GM18861 (cell line): ENCODE measurements at regions not wholly inside any gene's neighbourhood (a gene's known extent, or its start where the extent isn't known, plus 50 kb on each side); places are given as distances from the start of the nearest gene placed in this dataset.
"Not testable (repeated sequence)": the region's sequence is repeated elsewhere in the genome, so short reads cannot be mapped to it uniquely, and the experiment has no call there.

Experiments
- ATAC-seq: cut with Tn5 transposase; IDR thresholded peaks from one replicate; pipeline ENCODE4 v1.9.1; 2021; ENCODE audit not compliant: unreplicated experiment

DNA sequence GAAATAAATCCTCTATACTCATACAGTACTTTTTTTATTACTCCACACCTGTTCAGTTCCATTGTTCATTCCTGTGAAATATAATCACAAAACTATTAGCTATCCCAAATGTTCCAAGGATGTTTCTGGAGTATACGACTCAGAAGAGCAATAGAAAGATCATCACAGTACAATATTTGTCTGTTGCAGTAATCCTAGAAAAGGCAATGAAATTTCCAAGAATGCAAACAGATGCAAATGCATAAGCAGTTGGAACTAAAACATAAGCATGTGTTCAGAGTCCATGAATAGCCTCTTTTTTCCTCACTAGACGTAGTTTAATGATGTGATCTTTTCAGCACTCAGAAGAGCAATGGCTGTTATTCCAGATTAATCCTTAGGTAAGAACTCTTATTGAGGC, 55.2 kb downstream of the RTL3 start:
- no peak for ATAC-seq

DNA sequence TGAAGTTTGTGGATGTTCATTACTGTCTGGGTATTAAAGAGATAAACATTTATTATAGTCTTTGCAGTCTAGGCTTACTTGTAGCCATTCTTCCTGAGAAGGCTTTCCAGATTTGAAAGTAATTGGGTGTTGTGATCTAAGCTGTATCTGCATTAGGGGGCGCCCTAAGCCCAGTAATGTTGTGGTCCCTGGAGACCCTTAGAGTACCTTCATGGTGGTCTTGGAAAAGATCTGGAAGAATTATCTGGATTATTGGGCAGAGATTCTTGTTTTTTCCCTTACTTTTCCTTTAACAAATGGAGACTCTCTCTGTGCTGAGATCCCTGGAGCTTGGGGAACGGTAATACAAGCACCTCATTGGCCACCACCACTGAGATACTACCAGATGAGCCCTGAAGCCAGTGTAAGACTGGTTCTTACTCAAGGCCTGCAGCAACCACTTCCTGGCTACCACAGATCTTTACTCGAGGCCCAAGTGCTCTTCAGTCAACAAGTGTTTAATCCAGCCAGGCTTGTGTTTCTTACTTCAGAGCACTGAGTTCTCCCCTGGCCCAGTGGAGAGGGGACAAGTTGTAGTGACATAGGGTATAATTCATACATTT, 63.1 kb downstream of the RTL3 start:
- ATAC-seq = no peak

DNA sequence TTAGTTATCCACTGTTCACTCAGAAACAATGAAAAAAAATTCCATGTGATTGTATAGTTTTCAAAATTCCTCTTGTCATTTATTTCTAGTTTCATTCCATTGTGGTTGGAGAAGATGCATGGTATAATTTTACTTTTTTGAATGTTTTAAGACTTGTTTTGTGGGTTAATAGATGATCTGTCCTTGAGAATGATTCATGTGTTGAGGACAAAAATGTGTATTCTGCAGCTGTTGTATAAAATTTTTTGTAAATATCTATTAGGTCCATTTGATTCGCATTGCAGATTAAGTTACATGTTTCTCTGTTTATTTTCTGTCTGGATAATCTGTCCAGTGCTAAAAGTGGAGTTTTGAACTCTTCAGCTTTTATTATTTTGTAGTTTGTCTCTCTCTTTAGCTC, 65.4 kb downstream of the RTL3 start:
- no peak for ATAC-seq

DNA sequence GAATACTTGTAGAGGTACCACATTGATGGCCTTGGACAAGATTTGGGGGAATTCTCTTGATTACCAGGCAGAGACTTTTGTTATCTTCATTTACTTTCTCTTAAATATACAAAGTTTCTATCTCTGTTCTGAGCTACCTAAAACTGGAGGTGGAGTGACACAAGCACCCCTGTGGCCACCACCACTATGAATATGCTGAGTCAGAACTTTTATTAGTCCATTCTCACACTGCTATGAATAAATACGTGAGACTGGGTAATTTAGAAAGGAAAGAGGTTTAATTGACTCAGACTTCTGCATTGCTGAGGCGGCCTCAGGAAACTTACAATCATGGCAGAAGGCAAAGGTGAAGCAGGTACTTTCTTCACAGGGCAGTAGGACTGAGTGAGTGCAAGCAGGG, 67.1 kb downstream of the RTL3 start:
- ATAC-seq = no peak

DNA sequence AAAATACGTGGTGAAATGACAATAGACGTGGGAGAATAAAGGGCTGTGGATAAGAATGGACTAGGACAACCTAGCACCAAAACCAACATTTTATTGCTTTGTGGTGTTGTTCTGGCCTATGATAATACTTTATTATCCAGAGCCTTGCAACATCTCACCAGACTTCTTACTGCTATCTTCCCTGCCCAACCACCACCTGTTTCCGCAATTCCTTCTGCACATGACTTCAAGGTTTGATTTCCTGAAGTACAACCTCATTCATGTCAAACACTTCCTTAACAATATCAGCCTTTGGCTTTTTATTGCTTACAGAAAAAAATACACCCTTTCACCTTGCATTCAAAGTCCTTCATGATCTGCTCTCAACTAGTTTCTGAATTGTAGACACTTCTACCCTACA, 84.8 kb downstream of the RTL3 start:
- ATAC-seq = no peak

DNA sequence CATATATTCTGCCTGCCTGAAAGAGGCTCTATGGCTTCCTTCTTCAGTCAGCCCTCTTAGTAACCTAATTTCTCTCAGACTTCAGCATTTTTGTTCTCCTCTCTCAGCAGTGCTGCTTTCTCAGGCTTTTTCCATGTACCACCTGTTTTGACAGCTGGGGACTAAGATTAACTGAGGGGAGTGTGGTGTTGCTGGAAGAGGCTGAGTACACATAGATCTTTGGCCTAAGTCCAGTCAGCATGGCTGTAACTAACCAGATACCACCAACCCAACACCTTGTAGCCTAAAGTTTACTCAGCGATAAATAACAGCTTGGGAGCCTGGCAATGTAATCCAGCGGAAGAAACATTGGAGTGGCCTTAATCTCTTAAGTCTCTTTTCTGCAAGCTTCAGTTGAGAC, 85.5 kb downstream of the RTL3 start:
- no peak for ATAC-seq

DNA sequence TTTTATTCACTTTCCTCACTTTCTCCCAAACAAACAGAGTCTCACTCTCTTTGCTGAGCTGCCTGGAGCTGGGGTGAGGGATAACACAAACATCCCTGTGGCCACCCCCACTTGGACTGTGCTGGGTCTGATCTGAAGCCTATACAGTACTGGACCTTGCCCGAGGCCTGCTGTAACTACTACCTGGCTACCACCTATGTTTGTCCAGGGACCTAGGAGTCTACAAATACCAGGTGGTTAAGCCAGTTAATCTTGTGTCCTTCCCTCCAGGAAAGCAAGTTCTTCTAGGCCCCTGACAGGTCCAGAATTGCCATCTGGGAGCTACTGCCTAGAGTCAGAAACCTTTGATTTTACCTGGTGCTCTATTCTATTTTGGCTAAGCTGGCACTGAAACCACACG, 87.3 kb downstream of the RTL3 start:
- ATAC-seq = no peak

DNA sequence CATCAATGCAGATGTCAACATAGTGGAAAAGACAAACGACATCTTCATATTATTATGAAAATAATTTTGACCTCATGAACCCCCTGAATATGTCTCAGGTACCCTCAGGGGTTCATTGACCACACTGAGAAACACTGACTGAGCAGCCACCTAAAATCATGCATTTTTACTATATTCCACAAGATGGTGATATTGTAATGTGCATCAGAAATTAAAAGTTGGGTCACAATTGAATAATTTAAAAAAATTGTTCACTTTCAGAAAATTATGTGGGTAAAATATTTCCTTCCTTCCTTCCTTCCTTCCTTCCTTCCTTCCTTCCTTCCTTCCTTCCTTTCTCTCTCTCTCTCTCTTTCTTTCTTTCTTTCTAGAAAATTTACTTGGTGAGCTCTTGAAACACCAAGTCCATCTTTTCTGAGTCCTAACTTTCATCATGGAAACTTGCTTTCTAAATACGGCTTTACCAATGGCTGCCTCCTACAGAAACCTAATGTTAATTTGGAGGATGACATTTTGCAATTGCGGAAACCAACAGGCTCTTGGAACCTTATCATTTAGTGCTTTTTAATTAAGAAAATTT, 103.6 kb downstream of the RTL3 start:
- no peak for ATAC-seq

DNA sequence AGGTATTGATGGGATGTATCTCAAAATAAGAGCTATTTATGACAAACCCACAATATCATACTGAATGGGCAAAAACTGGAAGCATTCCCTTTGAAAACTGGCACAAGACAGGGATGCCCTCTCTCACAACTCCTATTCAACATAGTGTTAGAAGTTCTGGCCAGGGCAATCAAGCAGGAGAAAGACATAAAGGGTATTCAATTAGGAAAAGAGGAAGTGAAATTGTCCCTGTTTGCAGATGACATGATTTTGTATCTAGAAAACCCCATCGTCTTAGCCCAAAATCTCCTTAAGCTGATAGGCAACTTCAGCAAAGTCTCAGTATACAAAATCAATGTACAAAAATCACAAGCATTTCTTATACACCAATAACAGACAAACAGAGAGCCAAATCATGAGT, 106.5 kb downstream of the RTL3 start:
- ATAC-seq = not testable (repeated sequence)

DNA sequence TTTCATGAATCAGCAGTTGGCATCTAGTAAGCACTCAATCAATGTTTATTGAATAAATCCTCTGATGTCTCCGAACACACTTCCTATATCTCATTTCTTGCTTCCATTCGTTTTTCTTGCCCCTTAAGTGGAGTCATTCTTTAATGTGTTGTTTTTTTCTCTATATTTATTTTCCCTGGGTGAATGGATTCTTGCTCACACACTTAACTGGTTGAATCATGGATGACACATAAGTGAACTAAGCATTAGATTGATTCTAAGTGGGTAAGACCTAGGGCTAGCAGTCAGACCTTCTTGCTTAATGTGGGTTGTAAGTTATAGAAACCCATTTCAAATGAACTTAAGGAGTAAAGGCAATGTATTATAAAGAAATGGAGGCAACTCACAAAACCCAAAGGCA, 111.1 kb downstream of the RTL3 start:
- no peak for ATAC-seq

DNA sequence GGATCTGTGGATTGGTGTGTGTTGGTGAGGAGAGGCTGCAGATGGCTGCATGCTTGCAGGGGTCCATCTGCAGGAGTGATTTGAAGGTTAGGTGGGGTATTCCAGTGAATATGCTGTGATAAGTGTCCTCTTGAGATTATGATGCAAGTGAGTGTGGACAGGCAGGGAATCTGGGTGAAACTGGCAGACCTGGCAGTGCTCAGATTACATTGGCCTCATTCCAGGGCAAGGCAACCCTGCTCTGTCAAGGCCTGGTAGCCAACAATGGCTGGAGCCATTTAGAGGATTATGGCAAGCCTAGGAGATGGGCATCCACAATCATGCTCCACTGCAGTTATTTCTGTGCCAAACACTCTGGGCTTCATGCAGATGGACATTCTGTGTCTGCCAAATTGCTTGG, 113.9 kb downstream of the RTL3 start:
- no peak for ATAC-seq

DNA sequence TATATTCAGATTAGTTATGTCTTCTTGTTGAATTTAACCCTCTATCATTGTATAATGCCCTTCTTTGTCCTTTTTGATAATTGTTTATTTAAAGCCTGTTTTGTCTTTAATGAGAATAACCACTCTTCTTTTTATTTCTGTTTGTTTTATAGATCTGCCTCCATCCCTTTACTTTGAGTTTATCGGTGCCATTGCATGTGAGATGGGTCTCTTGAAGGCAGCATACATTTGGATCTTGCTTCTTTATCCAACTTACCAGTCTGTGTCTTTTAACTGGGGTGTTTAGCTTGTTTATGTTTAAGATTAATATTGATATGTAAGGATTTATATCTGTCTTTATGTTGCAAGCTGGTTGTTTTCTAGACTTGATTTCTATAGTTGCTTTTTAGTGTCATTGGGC, 115.8 kb downstream of the RTL3 start:
- no peak for ATAC-seq

DNA sequence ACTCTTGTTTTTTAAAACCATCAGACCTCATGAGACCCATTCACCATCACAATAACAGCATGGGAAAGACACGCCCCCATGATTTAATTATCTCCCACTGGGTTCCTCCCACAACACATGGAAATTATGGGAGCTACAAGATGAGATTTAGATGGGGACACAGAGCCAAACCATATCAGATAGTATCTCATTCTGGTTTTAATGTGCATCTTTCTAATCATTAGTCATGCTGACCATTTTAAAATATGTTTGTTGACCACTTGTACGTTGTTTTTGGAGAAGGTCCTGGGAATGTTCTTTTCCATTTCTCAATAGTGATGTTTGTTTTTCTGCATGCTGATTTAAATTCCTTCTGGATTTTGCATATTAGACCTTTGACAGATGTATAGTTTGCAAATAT, 119.0 kb downstream of the RTL3 start:
- ATAC-seq = no peak

DNA sequence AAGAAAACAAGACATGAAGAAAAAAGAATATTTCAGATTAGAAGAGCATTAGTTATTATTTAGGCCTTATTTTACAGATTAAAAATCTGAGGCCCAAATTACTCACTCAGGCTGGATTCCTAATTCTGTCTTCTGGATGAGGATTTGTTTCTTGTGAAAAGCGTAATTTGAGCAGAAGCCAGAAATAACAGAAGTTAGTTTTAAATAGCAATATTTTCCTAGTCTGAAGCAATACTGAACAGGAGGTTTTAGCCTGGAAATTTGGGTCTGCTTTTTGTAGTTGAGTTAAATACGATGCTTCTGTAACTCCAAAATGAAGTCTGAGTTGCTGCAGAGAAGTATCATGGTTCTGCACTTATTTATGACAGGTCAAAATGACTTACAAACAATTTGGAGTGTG, 124.9 kb downstream of the RTL3 start:
- ATAC-seq = no peak

DNA sequence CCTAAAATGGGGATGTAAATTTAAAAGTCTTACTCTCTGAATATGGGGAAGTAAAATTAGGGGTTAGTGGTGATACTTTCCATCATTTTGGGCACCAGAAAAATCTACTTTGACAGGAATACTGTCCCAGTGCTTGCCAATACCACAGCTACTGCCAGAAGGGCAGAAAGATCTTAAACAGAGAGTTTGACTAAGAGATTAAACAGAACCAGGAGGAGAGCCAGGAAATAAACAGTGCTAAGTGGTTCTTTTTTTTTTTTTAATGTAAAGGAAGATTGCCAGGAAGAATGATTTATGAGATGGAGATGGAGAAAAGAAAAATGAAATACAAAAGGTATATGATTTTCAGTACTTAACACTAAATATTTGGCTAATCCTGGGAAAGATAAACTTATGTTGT, 126.8 kb downstream of the RTL3 start:
- no peak for ATAC-seq

DNA sequence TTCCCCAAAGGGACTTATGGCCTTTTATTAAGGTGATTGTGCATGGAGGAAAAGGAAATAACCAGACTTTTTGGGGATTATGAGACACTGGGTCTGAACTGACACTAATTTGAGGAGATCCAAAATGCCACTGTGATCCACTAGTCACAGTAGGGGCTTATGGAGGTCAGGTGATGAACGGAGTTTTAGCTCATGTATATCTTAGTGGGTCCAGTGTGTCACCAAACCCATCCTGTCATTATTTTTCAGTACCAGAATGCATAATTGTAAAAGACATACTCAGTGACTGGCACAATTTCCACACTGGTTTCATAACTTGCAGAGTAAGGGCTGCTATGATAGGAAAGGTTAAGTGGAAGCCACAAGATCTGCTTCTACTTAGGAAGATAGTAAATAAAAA, 131.3 kb downstream of the RTL3 start:
- no peak for ATAC-seq

DNA sequence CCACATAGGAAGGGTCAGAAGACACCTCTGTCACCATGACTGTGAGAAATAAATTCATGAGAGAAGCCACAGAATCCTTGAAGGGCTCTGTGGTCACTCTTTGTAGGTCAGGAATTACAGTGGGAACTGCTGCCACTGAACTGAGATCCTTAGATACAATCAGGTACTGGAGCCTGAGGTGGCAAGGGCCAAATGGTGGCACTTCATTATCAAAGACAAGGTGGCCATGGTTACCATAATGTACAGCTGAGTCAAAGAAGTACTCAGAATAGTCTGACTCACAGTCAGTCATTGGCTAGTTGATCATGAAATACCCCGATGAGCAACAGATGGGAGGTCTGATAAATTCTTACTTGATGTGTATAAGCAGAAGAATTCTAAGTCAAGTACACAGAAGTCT, 131.9 kb downstream of the RTL3 start:
- ATAC-seq = no peak

DNA sequence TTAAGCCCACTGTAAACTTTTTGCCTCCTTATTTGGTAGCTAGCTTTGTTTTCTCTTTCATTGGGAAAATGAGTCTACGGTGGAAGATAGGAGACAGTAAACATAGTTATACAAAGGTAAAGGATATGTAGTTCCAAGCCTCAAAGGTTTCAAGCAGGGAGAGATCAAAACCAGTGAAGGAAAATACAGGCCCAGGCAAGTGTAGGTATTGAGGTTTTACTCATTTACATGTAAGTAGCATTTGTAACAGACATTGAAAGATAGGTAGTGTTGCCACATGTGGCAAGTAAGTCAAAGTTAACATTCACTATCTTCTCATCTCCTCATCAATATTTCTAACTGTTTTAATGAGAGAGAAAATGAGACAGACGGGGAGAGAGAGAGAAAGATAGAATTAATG, 136.5 kb downstream of the RTL3 start:
- no peak for ATAC-seq

DNA sequence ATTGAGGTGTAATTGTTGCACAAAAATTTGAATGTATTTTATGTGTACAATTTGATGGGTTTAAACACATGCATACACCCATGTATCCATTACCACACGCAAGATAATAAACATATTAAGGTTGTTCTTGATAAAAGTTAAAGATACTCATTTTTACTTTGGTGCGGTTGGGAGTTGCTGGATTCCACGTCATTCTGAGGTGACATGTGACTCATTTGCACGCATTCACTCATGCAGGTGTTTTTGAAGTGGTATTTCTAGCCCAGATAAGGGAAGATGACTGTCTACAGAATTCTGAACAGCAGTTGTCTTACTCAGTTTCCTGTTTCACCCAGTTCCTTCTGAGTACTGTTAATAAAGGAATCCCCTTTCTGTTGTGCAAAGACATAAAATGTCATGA, 142.0 kb downstream of the RTL3 start:
- peak; percentile 88 for ATAC-seq

DNA sequence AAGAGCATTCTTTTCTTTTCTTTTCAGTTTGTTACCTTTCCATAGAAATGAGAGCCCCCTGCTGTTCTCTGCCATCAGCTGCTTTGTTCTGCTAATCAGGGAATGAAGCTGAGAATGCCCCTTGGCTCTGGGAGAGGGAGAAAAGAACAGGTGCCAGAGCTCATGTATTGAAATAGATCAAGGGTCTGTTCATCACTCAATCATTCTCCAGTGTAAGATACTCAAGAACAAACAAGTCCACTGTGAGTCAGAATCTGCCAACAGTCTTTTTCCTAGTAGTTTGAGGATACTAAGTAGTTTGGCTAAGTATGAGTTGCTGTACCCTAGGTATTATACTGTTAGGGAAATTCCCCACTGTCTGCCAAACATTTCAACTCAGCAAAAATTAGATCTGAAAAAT, 144.3 kb downstream of the RTL3 start:
- no peak for ATAC-seq

DNA sequence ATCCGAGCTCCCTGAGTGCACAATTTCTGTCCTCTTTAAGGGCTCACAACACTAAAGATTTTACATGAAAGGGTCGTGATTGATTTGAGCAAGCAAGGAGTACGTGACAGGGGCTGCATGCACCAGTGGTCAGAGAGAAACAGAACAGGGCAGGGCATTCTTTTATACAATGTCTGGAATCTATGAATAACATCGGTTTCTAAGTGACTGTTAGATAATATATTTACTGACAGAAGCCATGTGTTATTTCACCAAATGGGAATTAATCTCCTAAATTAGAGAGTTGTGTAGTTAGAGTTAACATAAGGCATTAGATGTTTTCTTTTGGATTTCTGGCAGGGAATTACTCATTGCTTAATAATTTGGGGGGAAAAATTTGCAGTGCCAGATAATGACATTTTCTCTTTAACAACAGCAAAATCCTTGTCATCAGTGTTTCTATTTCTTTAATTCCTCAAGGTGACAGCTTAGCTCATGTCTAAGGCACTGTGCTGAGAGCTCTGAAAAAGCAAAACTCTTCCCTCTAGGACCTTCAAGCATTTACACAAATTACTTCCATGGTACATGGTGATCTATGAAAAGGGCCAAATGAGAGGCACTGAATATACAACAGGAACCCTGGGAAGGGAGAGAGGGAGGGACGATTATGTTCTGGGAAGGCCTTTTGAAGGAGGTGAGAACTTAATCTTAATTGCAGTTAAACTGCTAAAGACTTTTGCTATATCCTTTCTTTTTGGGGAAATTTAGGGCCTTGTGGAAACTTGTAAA, 145.0 kb downstream of the RTL3 start:
- no peak for ATAC-seq

DNA sequence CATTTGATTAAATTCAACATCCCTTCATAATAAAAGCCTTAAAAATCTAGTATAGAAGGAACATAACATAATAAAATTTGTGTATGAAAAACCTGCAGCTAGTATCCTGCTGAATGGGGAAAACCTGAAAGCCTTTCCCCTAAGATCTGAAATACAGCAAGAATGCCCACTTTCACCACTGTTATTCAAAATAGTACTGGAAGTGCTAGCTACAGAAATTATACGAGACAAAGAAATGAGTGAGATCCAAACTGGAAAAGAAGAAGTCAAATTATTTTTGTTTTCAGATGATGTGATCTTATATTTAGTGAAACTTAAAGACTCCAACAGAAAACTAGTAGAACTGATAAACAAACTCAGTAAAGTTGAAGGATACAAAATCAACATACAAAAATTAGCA, 152.9 kb downstream of the RTL3 start:
- ATAC-seq = no peak

DNA sequence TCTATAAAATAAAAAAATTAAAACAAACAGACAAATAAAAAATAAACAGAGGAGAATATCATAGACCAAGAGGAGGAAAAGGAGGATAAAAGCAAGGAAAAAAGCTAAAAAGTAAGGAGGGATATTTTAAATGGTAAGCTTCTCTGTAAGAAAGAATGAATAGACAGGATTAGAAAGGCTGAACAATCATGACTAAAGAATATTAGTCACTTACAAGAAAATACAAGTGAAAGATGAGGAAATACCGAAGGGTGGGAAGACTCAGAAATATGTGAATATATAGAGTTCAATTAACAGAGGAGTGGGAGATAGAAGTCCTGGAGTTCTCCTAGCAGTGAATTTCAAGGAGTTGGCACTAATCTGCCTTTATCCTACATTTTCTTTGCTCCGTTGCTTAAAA, 162.6 kb downstream of the RTL3 start:
- ATAC-seq = no peak
